ENCODE measurements at regions not wholly inside any gene's neighbourhood (a gene's known extent, or its start where the extent isn't known, plus 50 kb on each side); places are given as distances from the start of the nearest gene placed in this dataset.

DNA sequence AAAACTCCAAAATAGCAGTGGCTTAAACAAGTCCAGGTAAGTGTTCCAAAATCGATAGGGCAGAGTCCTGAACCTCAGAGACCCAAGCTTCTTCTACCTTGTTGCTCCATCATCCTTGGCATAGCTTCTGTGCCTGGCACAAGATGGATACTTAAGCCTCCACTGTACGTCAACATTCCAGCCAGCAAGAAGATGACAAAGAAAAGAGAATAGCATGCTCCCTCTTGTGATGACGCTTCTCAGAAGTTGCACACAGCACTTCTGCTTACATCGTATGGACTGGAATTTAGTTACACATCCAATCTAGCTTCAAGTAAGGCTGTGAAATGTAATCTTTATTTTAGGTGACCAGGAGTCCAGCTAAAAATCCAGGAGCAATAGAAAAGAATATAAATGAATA is 227.4 kb downstream of the ESM1 start:
- ChIA-PET POLR2A (no interaction called here), CTCF (no interaction called here)
- intact Hi-C loops (cut with micrococcal nuclease), result no loop called here
- ATAC-seq, result no peak
- no peak overlapping the region for H3K4me3 Mint-ChIP-seq
- peaks cover 25% of the 10 kb centered on the region for H3K4me1 Mint-ChIP-seq (ENCODE audit: low read depth)
- no peaks in the 10 kb centered on the region for H3K36me3 Mint-ChIP-seq (ENCODE audit: low read depth)
- DNase-seq, result no peak
- H3K27me3 Mint-ChIP-seq, result no peaks in the 10 kb centered on the region
- H3K27ac Mint-ChIP-seq, result no peak overlapping the region
- TF ChIP-seq, protein P1, sequence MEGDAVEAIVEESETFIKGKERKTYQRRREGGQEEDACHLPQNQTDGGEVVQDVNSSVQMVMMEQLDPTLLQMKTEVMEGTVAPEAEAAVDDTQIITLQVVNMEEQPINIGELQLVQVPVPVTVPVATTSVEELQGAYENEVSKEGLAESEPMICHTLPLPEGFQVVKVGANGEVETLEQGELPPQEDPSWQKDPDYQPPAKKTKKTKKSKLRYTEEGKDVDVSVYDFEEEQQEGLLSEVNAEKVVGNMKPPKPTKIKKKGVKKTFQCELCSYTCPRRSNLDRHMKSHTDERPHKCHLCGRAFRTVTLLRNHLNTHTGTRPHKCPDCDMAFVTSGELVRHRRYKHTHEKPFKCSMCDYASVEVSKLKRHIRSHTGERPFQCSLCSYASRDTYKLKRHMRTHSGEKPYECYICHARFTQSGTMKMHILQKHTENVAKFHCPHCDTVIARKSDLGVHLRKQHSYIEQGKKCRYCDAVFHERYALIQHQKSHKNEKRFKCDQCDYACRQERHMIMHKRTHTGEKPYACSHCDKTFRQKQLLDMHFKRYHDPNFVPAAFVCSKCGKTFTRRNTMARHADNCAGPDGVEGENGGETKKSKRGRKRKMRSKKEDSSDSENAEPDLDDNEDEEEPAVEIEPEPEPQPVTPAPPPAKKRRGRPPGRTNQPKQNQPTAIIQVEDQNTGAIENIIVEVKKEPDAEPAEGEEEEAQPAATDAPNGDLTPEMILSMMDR (IDR thresholded peaks at IDR 0.05), result no peak
- H3K9me3 Mint-ChIP-seq, result no peaks in the 10 kb centered on the region

DNA sequence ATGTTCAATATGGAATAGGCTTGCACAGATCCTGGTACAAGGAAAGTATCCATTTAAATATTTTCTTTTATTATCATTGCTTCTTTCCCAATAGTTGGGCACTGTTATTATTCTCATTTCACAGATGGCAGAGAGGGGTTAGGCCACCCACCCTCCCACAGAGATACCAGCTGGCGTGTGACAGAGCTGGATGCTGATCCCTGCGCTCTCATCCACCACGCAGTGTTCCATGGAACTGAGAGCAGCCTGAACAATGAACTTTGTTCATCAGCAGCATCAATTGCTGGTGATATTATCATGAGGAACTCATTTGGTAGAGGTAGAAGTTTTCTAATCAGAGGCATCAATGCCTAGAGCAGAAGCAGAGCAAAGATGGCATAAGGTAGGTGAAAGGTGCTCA is 227.9 kb downstream of the ESM1 start:
- H3K4me3 Mint-ChIP-seq, result no peak overlapping the region
- no peak overlapping the region for H3K27ac Mint-ChIP-seq
- CTCF ChIA-PET, result no interaction called here
- TF ChIP-seq, protein P1 (IDR thresholded peaks at IDR 0.05), result no peak
- H3K4me1 Mint-ChIP-seq (ENCODE audit: low read depth), result peaks cover 28% of the 10 kb centered on the region
- intact Hi-C loops (cut with micrococcal nuclease), result no loop called here
- no peaks in the 10 kb centered on the region for H3K9me3 Mint-ChIP-seq
- ATAC-seq, result no peak
- H3K36me3 Mint-ChIP-seq (ENCODE audit: low read depth), result no peaks in the 10 kb centered on the region
- DNase-seq, result no peak
- H3K27me3 Mint-ChIP-seq, result no peaks in the 10 kb centered on the region
- POLR2A ChIA-PET, result interaction anchor here (1.1 kb wide), 1 partner anchor 13 kb away, joined by 3 read pairs; no protein-coding TSS in a partner anchor

DNA sequence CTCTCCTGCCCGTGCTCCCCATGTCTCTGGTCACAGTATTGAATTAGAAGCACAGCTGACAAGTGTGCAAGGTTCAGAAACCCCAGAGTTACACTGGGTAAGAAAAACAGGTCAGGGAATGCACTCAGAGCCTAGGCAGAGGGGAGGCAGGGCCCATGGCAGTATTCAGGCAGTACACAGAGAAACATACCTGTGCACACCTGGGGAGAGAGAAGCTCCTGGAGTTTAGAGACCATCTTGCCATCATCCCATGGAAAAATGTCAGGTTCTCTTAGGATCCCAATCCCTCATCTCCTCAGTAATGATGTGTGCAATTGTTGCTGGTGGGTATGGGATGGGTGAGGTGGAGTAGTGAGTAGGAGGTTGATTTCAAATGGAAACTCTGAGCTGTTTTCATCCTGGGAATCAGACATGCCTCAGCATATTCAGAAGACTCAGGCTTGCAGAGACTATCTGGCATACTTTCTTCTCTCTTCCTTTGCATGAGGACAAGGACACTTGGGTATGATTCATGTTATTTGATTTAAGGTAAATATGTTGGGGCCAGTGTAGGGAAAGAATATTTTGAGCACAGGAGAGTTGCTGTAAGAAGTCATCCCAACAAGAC is 228.5 kb downstream of the ESM1 start:
- no peak for DNase-seq
- POLR2A ChIA-PET, result interaction anchor here (1.1 kb wide), 1 partner anchor 13 kb away, joined by 3 read pairs; no protein-coding TSS in a partner anchor
- Mint-ChIP-seq H3K9me3 (no peaks in the 10 kb centered on the region), H3K27me3 (no peaks in the 10 kb centered on the region), H3K4me3 (no peak overlapping the region), H3K36me3 (ENCODE audit: low read depth) (no peaks in the 10 kb centered on the region), H3K27ac (no peak overlapping the region), H3K4me1 (ENCODE audit: low read depth) (peaks cover 28% of the 10 kb centered on the region)
- no peak for ATAC-seq
- TF ChIP-seq, protein P1 (IDR thresholded peaks at IDR 0.05), result no peak
- CTCF ChIA-PET, result interaction anchor here (1.4 kb wide), 1 partner anchor 12 kb away, joined by 3 read pairs; no protein-coding TSS in a partner anchor
- intact Hi-C loops (cut with micrococcal nuclease), result no loop called here

DNA sequence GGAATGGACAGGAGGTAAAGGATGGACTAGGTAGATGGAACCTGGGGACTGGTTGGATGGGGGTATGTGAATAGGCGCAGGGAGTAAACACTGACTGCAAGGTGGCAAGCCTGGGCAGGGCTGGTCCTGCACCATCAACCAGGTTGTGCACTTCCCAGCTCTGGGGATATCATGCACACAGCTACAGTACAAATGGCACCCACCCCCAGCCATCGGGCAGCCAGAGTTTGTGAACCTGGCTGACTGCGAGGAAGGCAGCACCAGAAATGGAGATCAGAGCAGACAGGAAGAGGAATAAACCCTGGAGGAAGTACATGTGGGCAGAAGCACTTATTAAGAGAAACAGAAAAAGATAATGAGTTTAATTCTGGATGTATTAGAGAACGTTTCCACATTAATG is 229.1 kb downstream of the ESM1 start:
- DNase-seq (no peak), ATAC-seq (no peak)
- CTCF ChIA-PET, result interaction anchor here (1.4 kb wide), 1 partner anchor 12 kb away, joined by 3 read pairs; no protein-coding TSS in a partner anchor
- H3K36me3 Mint-ChIP-seq (ENCODE audit: low read depth), result no peaks in the 10 kb centered on the region
- H3K27ac Mint-ChIP-seq, result no peak overlapping the region
- no peak overlapping the region for H3K4me3 Mint-ChIP-seq
- POLR2A ChIA-PET, result interaction anchor here (0.6 to 1.1 kb wide), 2 partner anchors 12 to 177 kb away, joined by 3 read pairs; no protein-coding TSS in a partner anchor
- intact Hi-C loops (cut with micrococcal nuclease), result no loop called here
- no peaks in the 10 kb centered on the region for H3K27me3 Mint-ChIP-seq
- peaks cover 28% of the 10 kb centered on the region for H3K4me1 Mint-ChIP-seq (ENCODE audit: low read depth)
- TF ChIP-seq, protein P1 (IDR thresholded peaks at IDR 0.05), result no peak
- H3K9me3 Mint-ChIP-seq, result no peaks in the 10 kb centered on the region

DNA sequence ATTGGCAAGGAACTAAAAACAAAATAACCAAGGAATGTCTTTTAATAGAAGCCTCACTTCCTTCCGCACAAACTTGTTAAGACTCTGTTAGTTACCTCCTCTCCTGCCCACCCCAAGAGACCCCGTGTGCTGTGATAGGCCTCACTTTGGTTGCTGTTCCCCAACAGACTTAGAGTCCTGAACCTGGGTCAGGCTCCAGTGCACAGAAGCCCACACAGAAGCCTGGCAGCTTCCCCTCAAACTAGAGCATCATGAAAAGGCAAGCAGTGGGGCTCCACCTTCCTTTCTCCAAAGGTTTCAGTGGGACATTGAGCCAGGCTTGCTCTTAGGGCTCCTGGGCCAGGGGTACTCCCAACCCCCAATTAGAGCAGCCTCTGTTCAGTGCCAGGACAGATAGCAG is 230.5 kb downstream of the ESM1 start:
- TF ChIP-seq, protein P1 (IDR thresholded peaks at IDR 0.05), result no peak
- ATAC-seq (no peak), DNase-seq (no peak)
- intact Hi-C loops (cut with micrococcal nuclease), result no loop called here
- Mint-ChIP-seq H3K27ac (no peak overlapping the region), H3K4me3 (no peak overlapping the region), H3K27me3 (no peaks in the 10 kb centered on the region), H3K4me1 (ENCODE audit: low read depth) (peaks cover 23% of the 10 kb centered on the region), H3K9me3 (no peaks in the 10 kb centered on the region), H3K36me3 (ENCODE audit: low read depth) (no peaks in the 10 kb centered on the region)
- POLR2A ChIA-PET, result no interaction called here
- CTCF ChIA-PET, result no interaction called here

Measured in activated CD8-positive, alpha-beta T cell treated with anti-CD3 and anti-CD28 coated beads for 36 hours (primary cell).